ENCODE measurements at regions not wholly inside any gene's neighbourhood (a gene's known extent, or its start where the extent isn't known, plus 50 kb on each side); places are given as distances from the start of the nearest gene placed in this dataset.

- no peak for TF ChIP-seq CTCF (IDR thresholded peaks at IDR 0.05)
- no peak for TF ChIP-seq POLR2A (IDR thresholded peaks at IDR 0.05)
These were observed 298.2 kb upstream of the COL3A1 start for GRCh38 chr2:188676010-188676400.

All from heart left ventricle (tissue), 13 donors.